Mesothelial cell of epicardium (in vitro differentiated cells): ENCODE measurements at regions not wholly inside any gene's neighbourhood (a gene's known extent, or its start where the extent isn't known, plus 50 kb on each side); places are given as distances from the start of the nearest gene placed in this dataset.

ENCODE experiments used
- DNase-seq, 2 experiments: peaks; one replicate each; pipeline ENCODE4 v3.0.0; 2021; ENCODE audit warnings: low spot score in 2 of 2; ENCODE audit not compliant: unreplicated experiment in 2 of 2
- H3K27ac Mint-ChIP-seq: 2 replicates; pipeline ENCODE4 v1.8.0; 2021; ENCODE audit warnings: mixed read lengths
- H3K27me3 Mint-ChIP-seq: 2 replicates; pipeline ENCODE4 v1.8.0; 2021; ENCODE audit warnings: low read depth, mixed read lengths
- H3K36me3 Mint-ChIP-seq: 2 replicates; pipeline ENCODE4 v1.8.0; 2021; ENCODE audit warnings: mixed read lengths
- H3K4me1 Mint-ChIP-seq: 2 replicates; pipeline ENCODE4 v1.8.0; 2021; ENCODE audit warnings: mixed read lengths
- H3K4me3 Mint-ChIP-seq: 2 replicates; pipeline ENCODE4 v1.8.0; 2021; ENCODE audit warnings: mild to moderate bottlenecking, moderate library complexity, mixed read lengths
- H3K9me3 Mint-ChIP-seq: 2 replicates; pipeline ENCODE4 v1.8.0; 2021; ENCODE audit warnings: mixed read lengths
- TF ChIP-seq, protein P1 (sequence below): fragments of 200-600 bp; sonication (generic); IDR thresholded peaks from one replicate; pipeline ENCODE4 v1.5.0; 2021; ENCODE audit warnings: antibody characterized with exemption; ENCODE audit not compliant: unreplicated experiment

DNA sequence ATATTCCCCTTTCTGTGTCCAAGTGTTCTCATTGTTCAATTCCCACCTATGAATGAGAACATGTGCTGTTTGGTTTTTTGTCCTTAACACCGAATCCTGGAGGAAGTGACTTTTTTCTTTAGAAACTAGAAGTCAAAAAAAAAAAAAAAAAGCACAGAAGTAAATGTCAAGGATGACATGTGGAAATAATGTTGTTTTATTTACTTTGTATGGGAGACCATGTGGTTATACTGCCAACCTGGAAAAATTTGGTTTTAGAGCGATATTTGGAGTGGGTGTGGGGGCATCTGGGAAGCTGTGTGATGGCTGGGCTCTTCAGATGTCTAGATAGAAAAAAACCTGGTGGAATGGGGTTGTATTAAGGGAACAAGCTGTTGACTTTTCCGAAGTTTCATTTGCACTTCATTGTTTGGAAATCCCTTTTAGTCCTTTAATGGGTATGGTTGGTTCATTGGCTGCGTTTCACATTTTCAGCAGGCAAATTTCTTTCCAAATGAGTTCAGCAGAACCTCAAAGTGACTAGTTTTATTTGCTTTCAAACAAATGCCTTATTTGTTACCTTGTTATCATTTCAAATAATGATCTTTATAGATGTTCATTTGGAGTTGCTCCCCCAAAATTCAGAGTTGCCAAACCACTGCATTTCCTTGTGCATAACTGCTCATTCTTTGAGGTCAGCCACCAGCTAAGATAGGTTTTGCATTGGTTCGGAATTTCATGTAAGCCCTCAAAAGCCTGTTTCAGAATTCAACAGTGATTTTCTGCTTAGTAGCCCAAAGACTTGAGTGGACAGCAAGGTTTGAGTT is 508.2 kb downstream of the METTL15 start:
- Mint-ChIP-seq H3K4me1 (peaks cover 9% of the 10 kb centered on the region), H3K36me3 (no peaks in the 10 kb centered on the region), H3K9me3 (peaks cover 5% of the 10 kb centered on the region), H3K27ac (no peak overlapping the region), H3K4me3 (no peak overlapping the region), H3K27me3 (no peaks in the 10 kb centered on the region)
- TF ChIP-seq, protein P1, sequence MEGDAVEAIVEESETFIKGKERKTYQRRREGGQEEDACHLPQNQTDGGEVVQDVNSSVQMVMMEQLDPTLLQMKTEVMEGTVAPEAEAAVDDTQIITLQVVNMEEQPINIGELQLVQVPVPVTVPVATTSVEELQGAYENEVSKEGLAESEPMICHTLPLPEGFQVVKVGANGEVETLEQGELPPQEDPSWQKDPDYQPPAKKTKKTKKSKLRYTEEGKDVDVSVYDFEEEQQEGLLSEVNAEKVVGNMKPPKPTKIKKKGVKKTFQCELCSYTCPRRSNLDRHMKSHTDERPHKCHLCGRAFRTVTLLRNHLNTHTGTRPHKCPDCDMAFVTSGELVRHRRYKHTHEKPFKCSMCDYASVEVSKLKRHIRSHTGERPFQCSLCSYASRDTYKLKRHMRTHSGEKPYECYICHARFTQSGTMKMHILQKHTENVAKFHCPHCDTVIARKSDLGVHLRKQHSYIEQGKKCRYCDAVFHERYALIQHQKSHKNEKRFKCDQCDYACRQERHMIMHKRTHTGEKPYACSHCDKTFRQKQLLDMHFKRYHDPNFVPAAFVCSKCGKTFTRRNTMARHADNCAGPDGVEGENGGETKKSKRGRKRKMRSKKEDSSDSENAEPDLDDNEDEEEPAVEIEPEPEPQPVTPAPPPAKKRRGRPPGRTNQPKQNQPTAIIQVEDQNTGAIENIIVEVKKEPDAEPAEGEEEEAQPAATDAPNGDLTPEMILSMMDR: no peak
- DNase-seq: no peak

DNA sequence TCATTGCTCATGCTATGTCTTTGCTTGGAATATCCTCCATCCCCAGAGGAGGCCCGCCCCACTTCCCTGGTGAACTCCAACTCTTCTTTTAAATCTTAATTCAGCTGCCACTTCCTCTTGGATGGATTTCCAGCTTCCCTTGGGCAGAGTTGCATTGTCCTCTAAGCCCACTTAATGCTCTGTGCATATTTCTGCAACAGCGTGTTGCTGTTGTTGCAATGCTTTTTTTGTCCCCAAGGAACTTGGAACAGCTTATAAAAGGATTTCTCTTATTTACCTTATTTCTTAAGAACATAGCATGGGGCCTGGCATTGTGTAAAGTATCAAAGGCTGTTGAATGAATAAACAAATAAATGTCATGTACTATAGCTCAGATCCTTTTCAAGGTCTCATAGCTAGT is 507.4 kb downstream of the METTL15 start:
- no peaks in the 10 kb centered on the region for H3K36me3 Mint-ChIP-seq
- TF ChIP-seq, protein P1: no peak
- no peak for DNase-seq
- H3K27ac Mint-ChIP-seq: no peak overlapping the region
- no peak overlapping the region for H3K4me3 Mint-ChIP-seq
- no peaks in the 10 kb centered on the region for H3K27me3 Mint-ChIP-seq
- H3K4me1 Mint-ChIP-seq: peaks cover 9% of the 10 kb centered on the region
- peaks cover 6% of the 10 kb centered on the region for H3K9me3 Mint-ChIP-seq

DNA sequence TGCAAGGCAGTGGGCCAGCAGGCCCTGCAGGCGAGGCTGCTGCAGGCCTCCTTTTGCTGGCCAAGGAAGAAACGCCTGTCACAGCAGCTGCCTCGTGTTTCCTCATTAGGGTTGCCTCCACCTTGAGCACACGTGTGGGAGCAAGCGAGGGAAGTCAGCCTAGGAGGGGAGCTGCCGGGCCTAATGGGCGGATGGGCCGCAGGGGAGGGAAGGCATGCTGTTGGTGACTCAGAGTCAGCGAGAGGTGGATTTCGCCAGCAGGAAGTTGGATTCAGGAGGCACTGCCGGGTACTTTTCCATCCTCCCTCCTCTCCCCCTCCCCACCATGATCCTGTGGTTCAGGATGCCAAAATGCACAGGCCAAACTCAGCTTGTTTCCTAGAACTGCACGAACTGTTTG is 498.7 kb downstream of the METTL15 start:
- no peak overlapping the region for H3K4me3 Mint-ChIP-seq
- TF ChIP-seq, protein P1: no peak
- peaks cover 10% of the 10 kb centered on the region for H3K9me3 Mint-ChIP-seq
- H3K36me3 Mint-ChIP-seq: no peaks in the 10 kb centered on the region
- H3K27ac Mint-ChIP-seq: no peak overlapping the region
- DNase-seq: no peak
- no peaks in the 10 kb centered on the region for H3K27me3 Mint-ChIP-seq
- H3K4me1 Mint-ChIP-seq: peaks cover 1% of the 10 kb centered on the region

DNA sequence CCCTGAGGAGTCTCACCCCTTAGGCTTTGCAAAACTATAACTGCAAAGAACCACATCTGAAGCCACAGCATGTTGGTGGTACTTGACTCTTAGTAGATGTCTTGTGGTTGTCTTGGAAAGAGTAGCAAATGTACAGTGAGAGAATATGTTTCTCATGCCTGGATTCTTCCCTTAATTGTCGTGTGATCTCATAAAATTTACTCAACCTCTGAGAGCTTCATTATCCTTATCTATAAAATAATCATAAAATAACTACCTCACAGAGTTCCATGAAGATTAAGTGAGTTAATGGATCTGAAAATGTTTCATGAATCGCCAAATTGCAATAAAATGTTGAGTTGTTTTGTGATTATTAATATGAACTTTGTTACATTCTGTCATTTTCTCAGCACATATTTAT is 491.5 kb downstream of the METTL15 start:
- Mint-ChIP-seq H3K4me3 (no peak overlapping the region), H3K36me3 (peaks cover 3% of the 10 kb centered on the region), H3K9me3 (peaks cover 16% of the 10 kb centered on the region), H3K4me1 (peaks cover 15% of the 10 kb centered on the region), H3K27ac (no peak overlapping the region), H3K27me3 (no peaks in the 10 kb centered on the region)
- DNase-seq: no peak
- TF ChIP-seq, protein P1: no peak

DNA sequence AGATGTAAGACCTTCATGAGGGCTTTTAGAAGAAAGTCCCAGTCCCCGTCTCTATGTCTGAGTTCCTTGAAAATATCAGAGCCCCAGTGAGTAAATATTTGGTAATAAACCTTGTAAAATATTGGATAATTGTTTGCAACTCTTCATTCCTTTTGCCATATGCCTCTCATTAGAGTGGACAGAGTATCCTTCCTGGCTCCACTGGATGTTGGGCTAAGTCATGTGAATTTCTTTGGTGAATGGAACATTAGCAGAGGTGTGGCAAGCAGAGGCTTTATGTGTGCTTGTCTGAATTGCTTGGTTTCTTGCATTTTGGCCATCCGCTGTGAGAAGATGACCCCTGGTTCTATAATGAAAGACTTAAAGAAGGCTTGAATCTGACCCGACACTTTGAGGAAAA is 490.3 kb downstream of the METTL15 start:
- no peak overlapping the region for H3K27ac Mint-ChIP-seq
- H3K4me1 Mint-ChIP-seq: peaks cover 14% of the 10 kb centered on the region
- peaks cover 27% of the 10 kb centered on the region for H3K9me3 Mint-ChIP-seq
- no peak for DNase-seq
- no peak overlapping the region for H3K4me3 Mint-ChIP-seq
- TF ChIP-seq, protein P1: no peak
- peaks cover 3% of the 10 kb centered on the region for H3K36me3 Mint-ChIP-seq
- H3K27me3 Mint-ChIP-seq: no peaks in the 10 kb centered on the region
